ENCODE measurements at regions not wholly inside any gene's neighbourhood (a gene's known extent, or its start where the extent isn't known, plus 50 kb on each side); places are given as distances from the start of the nearest gene placed in this dataset.
"Not testable (repeated sequence)": the region's sequence is repeated elsewhere in the genome, so short reads cannot be mapped to it uniquely, and the experiment has no call there.

DNA sequence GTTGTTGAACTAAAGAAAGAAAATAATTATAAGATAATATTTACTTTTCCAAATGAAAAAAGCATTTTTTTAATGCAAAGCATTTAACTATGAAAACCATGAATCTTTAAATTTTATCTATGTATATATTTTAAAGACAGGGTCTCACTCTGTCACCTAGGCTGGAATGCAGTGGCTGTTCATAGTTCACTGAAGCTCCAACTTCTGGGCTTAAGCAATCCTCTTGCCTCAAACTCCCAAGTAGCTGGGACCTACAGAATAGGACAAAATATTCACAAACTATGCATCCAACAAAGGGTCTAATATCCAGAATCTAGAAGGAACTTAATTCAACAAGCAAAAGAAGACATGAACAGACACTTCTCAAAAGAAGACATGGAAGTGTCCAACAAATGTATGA is 55.9 kb upstream of the ALB start:
- no peak for DNase-seq

DNA sequence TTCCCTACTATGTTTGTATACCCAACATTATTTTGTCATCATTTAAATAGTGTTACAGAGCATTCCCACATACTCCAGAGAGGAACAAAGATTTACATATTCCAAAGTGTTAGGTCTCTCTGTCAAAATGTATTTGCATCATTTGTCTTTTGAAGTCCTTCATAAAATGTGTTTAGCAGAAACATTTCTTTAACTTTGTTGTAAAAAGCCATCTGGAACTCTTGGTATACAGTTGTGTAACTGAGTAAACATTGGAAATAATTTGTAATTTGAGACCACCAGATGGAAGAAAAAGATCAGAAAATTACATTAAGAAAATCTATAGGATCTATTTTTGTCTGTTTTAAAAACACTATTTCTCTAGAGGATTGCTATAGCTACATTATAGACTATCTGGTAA is 56.6 kb upstream of the ALB start:
- no peak for DNase-seq

DNA sequence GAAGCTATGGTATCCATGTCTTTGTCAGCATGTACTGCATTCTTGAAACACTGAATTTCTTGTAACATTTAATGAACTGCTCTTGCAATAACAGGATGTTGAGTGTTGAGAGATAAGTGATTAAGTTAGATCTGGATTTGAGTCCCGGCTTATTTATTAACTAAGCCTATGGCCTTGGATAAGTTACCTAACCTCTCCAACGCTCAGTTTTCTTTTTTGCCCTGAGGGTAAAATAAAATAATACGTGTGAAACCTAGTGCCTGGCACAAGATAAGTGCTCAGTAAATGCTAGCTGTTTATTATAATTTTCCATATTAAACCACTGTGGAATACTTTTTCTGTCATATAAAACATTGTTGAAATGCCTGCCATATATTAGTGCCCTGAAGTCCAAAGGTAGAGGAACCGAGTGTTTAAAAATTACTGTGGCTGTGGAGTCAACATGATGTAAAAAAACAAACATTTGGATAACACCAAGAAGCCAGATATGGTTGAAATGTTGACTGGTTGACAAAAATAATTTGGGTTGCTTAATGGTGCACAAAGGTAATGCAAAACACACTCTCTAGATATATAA is 58.6 kb upstream of the ALB start:
- no peak for DNase-seq

DNA sequence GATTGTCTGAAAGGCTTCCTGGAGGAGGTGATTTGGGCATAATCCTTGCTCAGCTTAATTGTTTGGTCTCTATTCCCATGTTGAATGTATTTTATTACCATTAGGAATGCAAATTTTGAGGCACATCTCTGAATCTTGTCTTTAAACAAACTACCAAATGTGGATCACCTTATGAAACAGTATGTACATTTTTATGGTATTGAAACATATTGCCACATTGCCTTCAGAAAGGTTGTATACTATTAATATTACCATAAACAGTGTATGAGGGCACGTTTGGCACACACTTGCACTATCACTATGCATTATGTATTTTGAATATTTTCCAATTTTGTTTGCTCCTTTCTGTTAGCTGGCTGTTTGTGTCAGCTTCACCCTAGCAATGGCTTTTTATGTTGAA is 60.0 kb upstream of the ALB start:
- no peak for DNase-seq

DNA sequence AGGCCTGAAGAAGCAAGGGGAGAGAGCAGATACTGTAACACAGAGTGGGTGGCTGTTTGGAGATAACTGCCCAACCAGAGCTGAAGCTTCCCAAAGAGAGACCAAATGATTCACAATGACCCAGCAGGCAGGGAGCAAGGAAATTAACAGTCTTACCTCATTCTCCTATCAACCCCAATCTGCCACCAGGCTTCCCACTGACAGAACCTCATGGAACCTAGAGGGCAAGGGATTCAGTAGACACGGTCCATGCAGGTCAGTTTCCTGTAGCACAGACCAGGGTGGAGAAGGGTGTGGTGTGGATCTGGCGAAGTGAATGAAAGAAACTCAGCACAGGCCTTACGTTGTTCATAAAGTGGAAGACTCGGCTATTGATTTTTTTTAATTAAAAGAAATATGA is 60.7 kb upstream of the ALB start:
- no peak for DNase-seq

DNA sequence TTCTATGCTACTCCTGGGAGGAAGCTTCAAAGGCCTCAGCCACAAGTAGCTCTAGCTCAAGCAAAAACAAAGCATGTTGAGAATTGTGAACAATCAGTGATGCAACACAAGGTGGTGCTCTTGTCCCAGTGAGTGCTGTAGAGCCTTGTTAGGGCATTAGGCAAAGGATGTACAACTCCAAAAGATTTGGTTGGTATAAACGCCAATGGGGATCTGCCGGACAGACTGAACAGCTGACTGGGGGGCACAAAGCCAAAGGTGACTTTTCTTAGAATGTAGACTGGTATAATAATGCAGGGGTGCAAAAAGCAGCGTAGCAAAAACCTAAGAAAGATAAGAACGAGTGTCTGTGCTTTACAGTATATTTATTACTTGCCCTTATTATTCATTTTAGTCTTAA is 62.6 kb upstream of the ALB start:
- peak; percentile 13 for DNase-seq

DNA sequence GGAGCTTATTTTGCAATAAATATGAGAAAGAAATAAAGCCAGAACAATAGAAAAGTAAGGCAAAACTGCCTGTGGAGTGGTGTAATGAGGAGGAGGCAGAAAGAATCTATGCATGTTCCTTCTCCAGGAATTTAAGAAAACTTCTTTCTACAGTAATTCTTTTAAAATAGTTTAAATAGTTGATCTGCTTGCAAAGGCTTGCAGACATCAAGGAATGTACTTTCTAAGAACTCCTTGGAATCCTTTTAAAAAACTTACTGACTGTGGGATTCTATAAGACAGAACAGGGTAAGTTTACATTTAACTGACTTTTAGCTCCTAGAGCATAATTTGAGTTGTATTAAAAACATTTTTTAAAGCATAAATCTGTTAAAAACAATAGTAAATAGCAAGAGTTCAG is 63.2 kb upstream of the ALB start:
- no peak for DNase-seq

DNA sequence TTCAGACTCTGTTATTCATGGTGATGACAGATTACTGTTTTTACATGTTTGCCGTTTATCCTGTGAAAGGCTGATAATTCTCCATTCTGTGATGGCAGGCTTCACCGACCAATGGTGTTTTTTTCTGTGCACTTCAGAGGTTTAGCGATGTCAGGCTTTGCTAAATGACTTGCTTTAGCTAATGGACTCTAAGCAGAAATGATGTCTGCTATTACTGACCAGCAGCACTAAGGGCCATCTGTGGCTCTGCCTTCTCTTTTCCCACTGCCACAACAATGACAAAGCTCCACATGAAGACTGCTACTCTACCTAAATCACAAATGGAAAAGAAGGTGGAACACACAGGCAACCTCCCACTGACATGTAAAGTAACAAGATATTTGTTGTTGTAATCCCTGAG is 68.4 kb upstream of the ALB start:
- no peak for DNase-seq

DNA sequence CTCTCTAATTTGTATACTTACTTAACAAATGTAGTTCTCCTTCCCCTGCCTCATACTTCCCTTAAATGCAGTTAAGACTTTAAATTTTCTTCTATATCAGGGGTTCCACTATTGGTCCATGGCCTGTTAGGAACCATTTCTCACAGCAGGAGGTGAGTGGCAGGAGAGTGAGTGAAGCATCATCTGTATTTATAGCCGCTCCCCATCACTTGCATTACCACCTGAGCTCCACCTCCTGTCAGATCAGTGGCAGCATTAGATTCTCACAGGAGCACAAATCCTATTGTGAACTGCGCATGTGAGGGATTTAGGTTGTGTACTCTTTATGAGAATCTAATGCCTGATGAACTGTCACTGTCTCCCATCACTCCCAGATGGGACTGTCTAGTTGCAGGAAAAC is 72.1 kb upstream of the ALB start:
- not testable (repeated sequence) for DNase-seq

DNA sequence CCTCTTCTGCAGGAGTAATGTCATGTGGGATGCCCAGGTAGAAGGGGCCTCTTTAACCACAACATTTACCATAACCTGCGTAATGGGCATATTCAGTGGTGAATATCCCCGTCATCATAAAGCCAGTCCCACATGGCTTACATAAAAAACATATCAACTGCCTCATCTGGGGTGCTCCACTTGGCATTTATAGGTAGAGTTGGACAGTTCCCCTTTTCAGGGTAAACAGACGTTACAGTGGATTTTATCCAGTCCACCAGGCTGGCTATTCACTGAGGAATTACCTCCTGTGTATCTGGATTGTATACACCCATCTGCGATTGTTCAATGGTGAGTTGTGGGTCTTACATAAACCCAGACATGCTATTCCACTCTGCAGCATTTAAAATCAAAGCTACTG is 70.7 kb upstream of the ANKRD17 start:
- no peak for DNase-seq

DNA sequence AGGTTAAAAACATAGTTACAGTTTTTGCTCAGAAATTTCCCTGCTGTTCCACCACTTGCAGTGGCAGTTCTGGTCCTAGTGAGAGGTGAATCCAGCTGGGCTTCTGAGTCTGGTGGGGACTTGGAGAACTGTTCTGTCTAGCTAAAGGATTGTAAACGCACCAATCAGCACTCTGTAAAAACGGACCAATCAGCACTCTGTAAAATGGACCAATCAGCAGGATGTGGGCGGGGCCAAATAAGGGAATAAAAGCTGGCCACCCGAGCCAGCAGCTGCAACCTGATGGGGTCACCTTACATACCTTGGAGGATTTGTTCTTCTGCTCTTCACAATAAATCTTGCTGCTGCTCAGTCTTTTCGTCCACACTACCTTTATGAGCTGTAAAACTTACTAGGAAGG is 67.2 kb upstream of the ANKRD17 start:
- not testable (repeated sequence) for DNase-seq

DNA sequence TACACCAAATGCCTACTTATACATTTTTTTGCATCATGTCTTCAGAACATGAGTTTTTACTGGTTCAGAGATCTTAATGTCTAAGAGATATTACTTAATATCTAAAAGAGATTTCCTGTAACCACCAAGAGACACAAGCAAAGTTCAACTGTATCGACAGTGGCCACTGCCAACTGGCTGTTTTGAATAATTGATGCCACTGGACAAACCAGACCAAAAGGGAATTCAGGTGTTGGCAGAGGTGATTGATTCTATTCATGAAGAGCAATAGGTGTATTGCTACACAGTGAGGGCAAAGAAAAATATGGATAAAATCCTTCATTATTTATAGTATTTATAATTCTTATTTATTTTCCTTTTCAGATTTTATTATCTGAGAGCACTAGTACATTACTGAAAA is 58.5 kb upstream of the ANKRD17 start:
- DNase-seq = no peak

DNA sequence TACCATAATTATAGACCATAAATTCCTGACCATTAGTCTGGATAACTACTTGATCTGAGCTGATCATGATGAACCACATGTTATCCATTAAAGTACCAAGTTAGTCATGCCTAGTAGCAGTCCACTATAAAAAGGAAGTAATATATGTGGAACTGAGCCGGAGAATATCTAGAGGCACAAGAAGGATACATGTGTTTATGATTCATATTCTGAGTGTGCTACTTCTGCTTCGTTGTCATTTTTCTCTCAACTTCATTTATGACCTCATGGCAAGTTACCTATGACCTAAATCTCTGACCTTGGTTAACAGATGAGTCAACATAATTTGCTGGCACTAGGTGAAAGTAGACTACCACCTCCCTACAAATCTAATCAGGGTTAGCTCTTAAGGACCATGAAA is 56.5 kb upstream of the ANKRD17 start:
- DNase-seq = no peak

DNA sequence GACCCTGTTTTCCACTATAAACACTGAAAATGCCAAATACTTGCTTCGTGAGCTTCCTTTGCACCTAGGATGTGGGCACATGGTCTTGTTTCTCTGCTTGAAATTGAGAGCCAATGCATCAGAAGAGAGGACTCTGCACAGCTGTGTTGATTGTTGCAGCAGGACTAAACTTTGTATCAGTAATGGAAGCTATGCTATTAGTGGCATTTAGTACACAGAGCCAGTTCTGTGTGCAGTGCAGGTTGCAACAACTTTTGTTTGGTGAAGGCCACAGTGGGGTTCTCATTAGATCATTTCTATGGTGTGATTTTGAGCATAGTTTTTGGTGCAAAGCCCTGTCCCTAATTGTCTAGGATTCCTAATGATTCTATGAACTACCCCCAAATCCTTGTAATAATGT is 54.4 kb upstream of the ANKRD17 start:
- DNase-seq = no peak

DNA sequence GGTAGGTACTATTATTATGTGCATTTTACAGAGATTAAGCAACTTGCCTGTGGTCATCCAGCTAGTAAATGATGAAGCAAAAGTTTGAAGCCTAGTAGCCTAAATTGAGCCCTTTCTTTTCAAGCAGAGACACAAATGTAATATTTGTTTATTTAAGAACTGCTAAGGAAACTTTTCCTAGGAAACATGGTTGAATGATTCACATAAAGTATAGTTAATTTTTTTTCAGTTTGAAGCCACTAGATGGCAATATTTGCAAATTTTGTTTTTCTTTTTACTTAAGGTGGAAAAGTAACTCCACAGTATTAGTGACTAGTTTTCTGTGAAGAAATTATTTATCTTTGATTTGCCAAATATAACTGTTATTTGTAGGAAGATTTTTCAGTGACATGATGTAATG is 52.8 kb upstream of the ANKRD17 start:
- DNase-seq = peak; percentile 3

DNA sequence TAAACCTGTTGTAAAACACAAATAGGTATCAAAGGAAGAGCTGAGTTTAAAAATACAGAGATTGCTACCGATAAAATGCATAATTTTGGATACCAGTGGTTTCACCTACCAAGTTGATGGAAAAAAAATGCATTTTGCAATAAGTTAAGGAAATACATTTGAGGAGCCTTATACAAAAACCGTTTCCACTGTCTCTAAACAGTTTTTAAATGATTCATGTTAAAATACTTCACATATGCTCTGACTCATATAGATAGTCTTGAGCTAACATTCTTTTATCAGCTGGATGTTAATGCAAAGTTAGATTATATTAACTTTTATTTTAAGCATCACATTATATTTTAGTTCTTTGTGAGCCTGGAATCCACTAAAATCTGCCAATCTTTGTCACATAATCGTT is 50.6 kb upstream of the ANKRD17 start:
- no peak for DNase-seq

Measured in activated CD4-positive, alpha-beta T cell treated with anti-CD3 and anti-CD28 coated beads, Interleukin-10, Interleukin-2, amounts not matched to agents 100 ng/mL and 50 ng/mL, durations not matched to agents 16 hours and 8 hours (primary cell).